Stomach (tissue), 4 donors: ENCODE measurements at regions not wholly inside any gene's neighbourhood (a gene's known extent, or its start where the extent isn't known, plus 50 kb on each side); places are given as distances from the start of the nearest gene placed in this dataset.

Experiments
- CTCF ChIP-seq, 7 experiments: fragments of 450-650 bp in 4 of 7; fragments of 200-600 bp in 3 of 7; sonication (generic) in 3 of 7; IDR thresholded peaks; one replicate each; pipeline ENCODE4 v1.5.1; 2016 to 2019; ENCODE audit warnings: antibody characterized with exemption in 7 of 7, control low read depth in 2 of 7, mild to moderate bottlenecking in 1 of 7
- EP300 ChIP-seq: sonication (generic); formaldehyde crosslinking; IDR thresholded peaks from one replicate; pipeline ENCODE4 v1.6.1; 2017; ENCODE audit warnings: antibody characterized with exemption
- POLR2A ChIP-seq, 4 donors: fragments of 450-650 bp; IDR thresholded peaks; one replicate each; pipeline ENCODE4 v1.6.1; 2016; ENCODE audit warnings: antibody characterized with exemption in 4 of 4, control low read depth in 2 of 4, mild to moderate bottlenecking in 1 of 4, moderate library complexity in 1 of 4
- POLR2AphosphoS5 ChIP-seq, 3 donors: sonication (generic); formaldehyde crosslinking; IDR thresholded peaks; one replicate each; pipeline ENCODE4 v1.6.1; 2016; ENCODE audit warnings: antibody characterized with exemption in 3 of 3

GRCh38 chr1:14495381-14495780, 103.1 kb upstream of the KAZN start:
- no peak for TF ChIP-seq CTCF (IDR thresholded peaks at IDR 0.05)
- no peak for TF ChIP-seq POLR2A (IDR thresholded peaks at IDR 0.05)
- TF ChIP-seq EP300 = no peak
- no peak for TF ChIP-seq POLR2AphosphoS5 (IDR thresholded peaks at IDR 0.05)
